Skeletal muscle satellite cell (primary cell): ENCODE measurements at regions not wholly inside any gene's neighbourhood (a gene's known extent, or its start where the extent isn't known, plus 50 kb on each side); places are given as distances from the start of the nearest gene placed in this dataset.
"Not testable (repeated sequence)": the region's sequence is repeated elsewhere in the genome, so short reads cannot be mapped to it uniquely, and the experiment has no call there.

Experiments
- H3K27me3 ChIP-seq: 2 replicates; pipeline ENCODE4 v1.7.0; 2013; ENCODE audit warnings: low read length; ENCODE audit not compliant: control insufficient read depth, insufficient read depth
- H3K36me3 ChIP-seq: 2 replicates; pipeline ENCODE4 v1.7.0; 2013; ENCODE audit warnings: mild to moderate bottlenecking, control low read depth, low read length; ENCODE audit not compliant: insufficient read depth
- H3K4me1 ChIP-seq: 2 replicates; pipeline ENCODE4 v1.7.0; 2013; ENCODE audit warnings: low read length; ENCODE audit not compliant: control insufficient read depth, insufficient read depth
- H3K4me2 ChIP-seq: 2 replicates; pipeline ENCODE4 v1.7.0; 2013; ENCODE audit warnings: mild to moderate bottlenecking, low read length
- H3K4me3 ChIP-seq: 2 replicates; pipeline ENCODE4 v1.7.0; 2013; ENCODE audit warnings: low read length
- H3K9ac ChIP-seq: 2 replicates; pipeline ENCODE4 v1.7.0; 2013; ENCODE audit warnings: mild to moderate bottlenecking, low read depth, low read length, moderate library complexity
- H3K9me3 ChIP-seq: replicated peaks from 2 replicates; pipeline ENCODE4 v1.7.0; 2013; ENCODE audit warnings: mild to moderate bottlenecking, control low read depth, low read length

GRCh38 chr1:232353001-232353400, 276.9 kb downstream of the SIPA1L2 start:
- no peaks in the 10 kb centered on the region for H3K9me3 ChIP-seq
- H3K4me1 ChIP-seq, result no peaks in the 10 kb centered on the region
- H3K4me3 ChIP-seq, result no peak overlapping the region
- peaks cover 40% of the 10 kb centered on the region for H3K27me3 ChIP-seq
- H3K36me3 ChIP-seq, result no peaks in the 10 kb centered on the region
- H3K4me2 ChIP-seq, result no peak overlapping the region
- H3K9ac ChIP-seq, result no peak overlapping the region

- Histone ChIP-seq H3K36me3 (no peaks in the 10 kb centered on the region), H3K9ac (no peak overlapping the region), H3K9me3 (no peaks in the 10 kb centered on the region), H3K4me3 (no peak overlapping the region), H3K27me3 (peaks cover 37% of the 10 kb centered on the region), H3K4me1 (no peaks in the 10 kb centered on the region), H3K4me2 (no peak overlapping the region)
Observed at GRCh38 chr1:232352366-232352765, 277.6 kb downstream of the SIPA1L2 start.

GRCh38 chr1:232351335-232351734, 278.6 kb downstream of the SIPA1L2 start:
- no peaks in the 10 kb centered on the region for H3K4me1 ChIP-seq
- H3K36me3 ChIP-seq, result no peaks in the 10 kb centered on the region
- H3K4me2 ChIP-seq, result no peak overlapping the region
- no peak overlapping the region for H3K4me3 ChIP-seq
- peaks cover 35% of the 10 kb centered on the region for H3K27me3 ChIP-seq
- no peak overlapping the region for H3K9ac ChIP-seq
- H3K9me3 ChIP-seq, result no peaks in the 10 kb centered on the region

- Histone ChIP-seq H3K9me3 (no peaks in the 10 kb centered on the region), H3K27me3 (peaks cover 4% of the 10 kb centered on the region), H3K4me2 (no peak overlapping the region), H3K36me3 (no peaks in the 10 kb centered on the region), H3K9ac (no peak overlapping the region), H3K4me3 (no peak overlapping the region), H3K4me1 (no peaks in the 10 kb centered on the region)
Observed at GRCh38 chr1:232346844-232347243, 283.1 kb downstream of the SIPA1L2 start.

- H3K36me3 ChIP-seq, result no peaks in the 10 kb centered on the region
- H3K4me1 ChIP-seq, result no peaks in the 10 kb centered on the region
- H3K27me3 ChIP-seq, result peaks cover 4% of the 10 kb centered on the region
- no peak overlapping the region for H3K4me2 ChIP-seq
- H3K9ac ChIP-seq, result no peak overlapping the region
- no peak overlapping the region for H3K4me3 ChIP-seq
- no peaks in the 10 kb centered on the region for H3K9me3 ChIP-seq
Observed at GRCh38 chr1:232344791-232345399, 285.0 kb downstream of the SIPA1L2 start.

GRCh38 chr1:232344186-232344585, 285.7 kb downstream of the SIPA1L2 start:
- H3K9me3 ChIP-seq, result not testable (repeated sequence)

GRCh38 chr1:232340446-232340845, 289.5 kb downstream of the SIPA1L2 start:
- no peaks in the 10 kb centered on the region for H3K36me3 ChIP-seq
- no peak overlapping the region for H3K4me3 ChIP-seq
- H3K27me3 ChIP-seq, result peaks cover 28% of the 10 kb centered on the region
- no peak overlapping the region for H3K4me2 ChIP-seq
- H3K9me3 ChIP-seq, result no peaks in the 10 kb centered on the region
- H3K9ac ChIP-seq, result no peak overlapping the region
- H3K4me1 ChIP-seq, result no peaks in the 10 kb centered on the region

More at GRCh38 chr1:232344186-232344585, 285.7 kb downstream of the SIPA1L2 start:
- H3K4me2 ChIP-seq, H3K4me3 ChIP-seq, H3K36me3 ChIP-seq, H3K27me3 ChIP-seq, H3K9ac ChIP-seq, H3K4me1 ChIP-seq: not testable (repeated sequence)

- no peak overlapping the region for H3K4me2 ChIP-seq
Observed at GRCh38 chr1:232339073-232339472, 290.9 kb downstream of the SIPA1L2 start.

GRCh38 chr1:232335741-232336293, 294.1 kb downstream of the SIPA1L2 start:
- Histone ChIP-seq H3K4me2 (no peak overlapping the region), H3K9ac (no peak overlapping the region), H3K36me3 (no peaks in the 10 kb centered on the region), H3K9me3 (no peaks in the 10 kb centered on the region), H3K4me1 (no peaks in the 10 kb centered on the region), H3K27me3 (peaks cover 43% of the 10 kb centered on the region), H3K4me3 (no peak overlapping the region)

More at GRCh38 chr1:232339073-232339472, 290.9 kb downstream of the SIPA1L2 start:
- H3K27me3 ChIP-seq, result peaks cover 34% of the 10 kb centered on the region
- H3K4me1 ChIP-seq, result no peaks in the 10 kb centered on the region
- no peaks in the 10 kb centered on the region for H3K36me3 ChIP-seq
- H3K9me3 ChIP-seq, result no peaks in the 10 kb centered on the region
- no peak overlapping the region for H3K4me3 ChIP-seq
- H3K9ac ChIP-seq, result no peak overlapping the region

- Histone ChIP-seq H3K4me2 (no peak overlapping the region), H3K4me3 (no peak overlapping the region), H3K9me3 (no peaks in the 10 kb centered on the region), H3K36me3 (no peaks in the 10 kb centered on the region), H3K27me3 (peaks cover 43% of the 10 kb centered on the region), H3K9ac (no peak overlapping the region), H3K4me1 (no peaks in the 10 kb centered on the region)
Observed at GRCh38 chr1:232335261-232335660, 294.7 kb downstream of the SIPA1L2 start.

GRCh38 chr1:232334811-232335210, 295.1 kb downstream of the SIPA1L2 start:
- Histone ChIP-seq H3K9me3 (no peaks in the 10 kb centered on the region), H3K4me2 (no peak overlapping the region), H3K27me3 (peaks cover 43% of the 10 kb centered on the region), H3K9ac (no peak overlapping the region), H3K4me3 (no peak overlapping the region), H3K4me1 (no peaks in the 10 kb centered on the region), H3K36me3 (no peaks in the 10 kb centered on the region)

- Histone ChIP-seq H3K4me2 (no peak overlapping the region), H3K9me3 (no peaks in the 10 kb centered on the region), H3K9ac (no peak overlapping the region), H3K27me3 (peaks cover 43% of the 10 kb centered on the region), H3K36me3 (no peaks in the 10 kb centered on the region), H3K4me3 (no peak overlapping the region), H3K4me1 (no peaks in the 10 kb centered on the region)
Observed at GRCh38 chr1:232334246-232334645, 295.7 kb downstream of the SIPA1L2 start.
